Mucosa of rectum (tissue), 2 donors: ENCODE measurements at regions not wholly inside any gene's neighbourhood (a gene's known extent, or its start where the extent isn't known, plus 50 kb on each side); places are given as distances from the start of the nearest gene placed in this dataset.
A peak's percentile ranks its signal among the peaks of the same experiment; 100 is the strongest.

ENCODE experiments used
- H3K27ac ChIP-seq, 2 donors: one replicate each; pipeline ENCODE4 v1.7.0; 2013; ENCODE audit warnings: inconsistent platforms in 2 of 2, low read depth in 2 of 2, low read length in 2 of 2
- H3K27me3 ChIP-seq, 2 donors: one replicate each; pipeline ENCODE4 v1.7.0; 2013; ENCODE audit warnings: low read length in 2 of 2; ENCODE audit not compliant: control insufficient read depth in 2 of 2, insufficient read depth in 2 of 2
- H3K36me3 ChIP-seq, 2 donors: one replicate each; pipeline ENCODE4 v1.7.0; 2013; ENCODE audit warnings: low read length in 2 of 2; ENCODE audit not compliant: control insufficient read depth in 2 of 2, insufficient read depth in 2 of 2
- H3K4me1 ChIP-seq, 2 donors: one replicate each; pipeline ENCODE4 v1.7.0; 2013; ENCODE audit warnings: low read length in 2 of 2, mild to moderate bottlenecking in 1 of 2; ENCODE audit not compliant: control insufficient read depth in 2 of 2, insufficient read depth in 2 of 2
- H3K4me3 ChIP-seq, 2 donors: one replicate each; pipeline ENCODE4 v1.7.0; 2013; ENCODE audit warnings: low read length in 2 of 2
- H3K9ac ChIP-seq, 2 donors: one replicate each; pipeline ENCODE4 v1.7.0; 2013; ENCODE audit warnings: low read length in 2 of 2, low read depth in 1 of 2, mild to moderate bottlenecking in 1 of 2
- H3K9me3 ChIP-seq, 2 donors: one replicate each; pipeline ENCODE4 v1.7.0; 2013; ENCODE audit warnings: low read length in 2 of 2; ENCODE audit not compliant: control insufficient read depth in 2 of 2
- donor health status: healthy.
- donor health status: Normal muscosa, but diverticular disease.

- H3K4me1 ChIP-seq: peaks cover 5 to 7% of the 10 kb centered on the region in 2 donors
- H3K36me3 ChIP-seq: no peaks in the 10 kb centered on the region
- H3K9me3 ChIP-seq: no peaks in the 10 kb centered on the region
- no peak overlapping the region for H3K9ac ChIP-seq
- H3K27ac ChIP-seq: no peak overlapping the region
- no peak overlapping the region for H3K4me3 ChIP-seq
- peaks cover 0 to 2% of the 10 kb centered on the region in 2 donors for H3K27me3 ChIP-seq
These were observed 118.8 kb downstream of the GYPC start for GRCh38 chr2:126774761-126775160.

DNA sequence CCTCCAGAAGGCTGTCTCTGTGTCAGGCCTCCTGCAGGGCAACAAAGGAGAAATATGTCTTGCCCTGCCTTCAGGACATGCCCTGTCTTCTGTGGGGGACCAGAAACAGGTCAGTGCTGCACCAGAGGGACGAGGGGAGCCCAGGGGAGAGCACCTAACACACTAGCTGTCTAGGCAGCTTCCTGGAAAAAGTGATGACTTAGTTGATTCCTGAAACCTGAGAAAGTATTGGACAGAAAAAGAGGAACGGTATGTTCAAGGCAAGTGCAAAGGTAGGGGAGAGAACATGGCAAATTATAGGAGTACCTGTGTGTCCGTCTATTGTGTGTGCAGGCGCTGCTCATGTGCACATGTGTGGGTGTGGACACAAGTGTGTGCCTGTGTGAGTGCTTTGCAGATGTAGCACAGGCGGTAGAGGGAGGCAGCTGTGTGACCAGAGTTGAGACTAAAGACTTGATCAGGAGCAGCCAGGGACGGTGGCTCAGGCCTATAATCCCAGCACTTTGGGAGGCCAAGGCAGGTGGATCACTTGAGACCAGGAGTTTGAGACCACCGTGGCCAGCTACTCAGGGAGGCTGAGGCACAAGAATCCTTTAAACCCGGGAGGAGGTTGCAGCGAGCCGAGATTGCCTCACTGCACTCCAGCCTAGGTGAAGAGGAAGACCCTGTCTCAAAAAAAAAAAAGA lies 119.5 kb downstream of the GYPC start:
- no peaks in the 10 kb centered on the region for H3K9me3 ChIP-seq

DNA sequence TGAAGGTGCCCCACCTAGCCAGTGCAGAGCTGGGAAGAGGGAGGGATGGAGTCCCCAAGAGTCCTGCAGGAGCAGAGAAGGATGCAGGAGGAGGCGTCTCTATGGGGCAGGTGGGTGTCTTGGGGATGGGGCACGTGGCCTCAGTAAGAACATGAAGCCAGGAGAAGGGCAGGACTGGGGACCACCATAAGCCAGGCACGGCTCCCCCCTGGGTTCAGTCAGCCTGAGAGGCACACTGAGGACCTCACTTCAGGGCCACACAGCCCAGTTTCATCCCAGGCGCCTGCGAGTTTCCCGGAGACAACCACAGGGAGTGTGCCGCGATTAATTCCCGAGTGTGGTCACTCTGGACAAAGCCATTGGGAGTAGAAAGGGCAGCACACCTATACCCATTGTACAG lies 120.3 kb downstream of the GYPC start:
- peak overlapping the region in 1 of 2 donors; percentile 26 for H3K4me3 ChIP-seq
- no peak overlapping the region for H3K27ac ChIP-seq

More for the DNA sequence above, 119.5 kb downstream of the GYPC start:
- Histone ChIP-seq H3K27ac (no peak overlapping the region), H3K36me3 (no peaks in the 10 kb centered on the region), H3K4me1 (peaks cover 5 to 7% of the 10 kb centered on the region in 2 donors), H3K9ac (no peak overlapping the region), H3K27me3 (peaks cover 0 to under 1% of the 10 kb centered on the region in 2 donors), H3K4me3 (no peak overlapping the region)

GRCh38 chr2:126776692-126777619 lies 121.0 kb downstream of the GYPC start:
- Histone ChIP-seq H3K4me3 (peak overlapping the region; percentile 79 to 81), H3K9me3 (no peaks in the 10 kb centered on the region), H3K27me3 (no peaks in the 10 kb centered on the region), H3K27ac (no peak overlapping the region), H3K9ac (peak overlapping the region; percentile 26 to 66), H3K36me3 (no peaks in the 10 kb centered on the region), H3K4me1 (peaks cover 5 to 7% of the 10 kb centered on the region in 2 donors)

More for the DNA sequence above, 120.3 kb downstream of the GYPC start:
- H3K9ac ChIP-seq: no peak overlapping the region
- peaks cover 5 to 7% of the 10 kb centered on the region in 2 donors for H3K4me1 ChIP-seq
- no peaks in the 10 kb centered on the region for H3K9me3 ChIP-seq
- no peaks in the 10 kb centered on the region for H3K36me3 ChIP-seq
- no peaks in the 10 kb centered on the region for H3K27me3 ChIP-seq

DNA sequence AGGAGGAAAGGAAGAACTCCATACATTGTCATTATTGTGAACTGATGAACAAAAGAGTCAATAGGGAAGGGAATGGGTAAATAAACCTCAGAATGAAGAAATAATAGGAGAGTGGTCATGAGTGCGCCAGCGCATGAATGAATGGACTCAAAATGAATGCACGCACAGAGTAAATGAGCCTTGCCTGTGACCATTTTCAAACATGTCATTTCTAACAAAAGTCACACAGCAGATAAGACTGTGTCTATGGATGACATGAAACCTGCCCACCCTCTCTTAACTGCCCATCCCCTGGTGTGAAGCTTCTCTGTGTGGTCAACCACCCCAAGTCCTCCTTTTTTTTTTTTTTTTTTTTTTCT lies 121.1 kb upstream of the TEX51 start:
- peaks cover 5 to 7% of the 10 kb centered on the region in 2 donors for H3K4me1 ChIP-seq
- H3K9me3 ChIP-seq: no peaks in the 10 kb centered on the region
- H3K9ac ChIP-seq: no peak overlapping the region
- no peaks in the 10 kb centered on the region for H3K27me3 ChIP-seq
- H3K4me3 ChIP-seq: no peak overlapping the region
- H3K36me3 ChIP-seq: no peaks in the 10 kb centered on the region
- H3K27ac ChIP-seq: no peak overlapping the region

- H3K36me3 ChIP-seq: no peaks in the 10 kb centered on the region
- peaks cover 0 to 2% of the 10 kb centered on the region in 2 donors for H3K27me3 ChIP-seq
These were observed 119.9 kb upstream of the TEX51 start for GRCh38 chr2:126778561-126779501.

DNA sequence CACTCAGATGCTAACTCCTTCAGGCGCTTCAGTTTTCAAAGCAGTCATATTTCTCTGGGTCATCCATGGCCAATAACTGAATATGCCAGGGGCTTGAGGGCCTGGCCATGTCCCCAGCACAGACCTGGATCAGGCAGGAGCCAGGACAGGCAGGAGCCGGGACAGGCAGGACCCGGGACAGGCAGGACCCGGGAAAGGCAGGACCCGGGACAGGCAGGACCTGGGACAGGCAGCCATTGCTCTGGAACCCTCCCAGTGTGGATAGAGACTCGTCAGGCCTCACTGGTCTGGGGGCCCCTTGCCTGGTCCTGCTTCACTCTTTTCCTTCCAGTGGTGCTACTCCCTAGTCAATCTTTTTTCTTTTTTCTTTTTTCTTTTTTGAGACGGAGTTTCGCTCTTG lies 117.5 kb upstream of the TEX51 start:
- H3K27ac ChIP-seq: no peak overlapping the region
- peaks cover 0 to 2% of the 10 kb centered on the region in 2 donors for H3K27me3 ChIP-seq
- no peak overlapping the region for H3K4me3 ChIP-seq
- H3K36me3 ChIP-seq: no peaks in the 10 kb centered on the region
- H3K4me1 ChIP-seq: peaks cover 5 to 7% of the 10 kb centered on the region in 2 donors
- H3K9me3 ChIP-seq: no peaks in the 10 kb centered on the region
- H3K9ac ChIP-seq: no peak overlapping the region

More at GRCh38 chr2:126778561-126779501, 119.9 kb upstream of the TEX51 start:
- H3K4me3 ChIP-seq: no peak overlapping the region
- H3K27ac ChIP-seq: no peak overlapping the region
- no peaks in the 10 kb centered on the region for H3K9me3 ChIP-seq
- no peak overlapping the region for H3K9ac ChIP-seq
- H3K4me1 ChIP-seq: peaks cover 5 to 7% of the 10 kb centered on the region in 2 donors

GRCh38 chr2:126781806-126782205 lies 116.9 kb upstream of the TEX51 start:
- Histone ChIP-seq H3K27ac (no peak overlapping the region), H3K36me3 (no peaks in the 10 kb centered on the region), H3K9me3 (no peaks in the 10 kb centered on the region), H3K4me3 (no peak overlapping the region), H3K27me3 (peaks cover 0 to 2% of the 10 kb centered on the region in 2 donors), H3K9ac (no peak overlapping the region), H3K4me1 (peaks cover 5% of the 10 kb centered on the region in 2 donors)

DNA sequence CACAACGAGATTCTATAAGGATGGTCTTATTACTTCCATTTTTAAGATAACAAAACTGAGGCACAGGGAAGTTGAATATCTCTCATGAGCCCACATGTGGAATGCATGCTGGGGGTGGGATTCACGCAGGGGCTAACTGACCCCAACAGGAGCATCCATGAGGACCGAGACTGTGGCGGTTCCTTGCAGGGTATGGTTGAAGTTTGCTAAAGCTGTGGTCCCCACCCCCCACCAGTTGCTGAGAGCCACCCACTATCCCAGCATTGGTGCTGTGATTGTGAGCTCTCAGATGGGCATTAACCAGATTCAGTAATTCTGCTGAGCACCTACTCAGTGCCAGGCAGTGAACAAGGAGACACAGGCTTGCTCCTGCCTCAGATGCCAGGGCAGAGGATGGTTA lies 116.0 kb upstream of the TEX51 start:
- H3K36me3 ChIP-seq: no peaks in the 10 kb centered on the region
- H3K4me1 ChIP-seq: no peaks in the 10 kb centered on the region
- H3K27me3 ChIP-seq: peaks cover 0 to 2% of the 10 kb centered on the region in 2 donors
- no peak overlapping the region for H3K27ac ChIP-seq
- H3K9me3 ChIP-seq: no peaks in the 10 kb centered on the region
- no peak overlapping the region for H3K9ac ChIP-seq
- H3K4me3 ChIP-seq: no peak overlapping the region
